ENCODE measurements at regions not wholly inside any gene's neighbourhood (a gene's known extent, or its start where the extent isn't known, plus 50 kb on each side); places are given as distances from the start of the nearest gene placed in this dataset.

- TF ChIP-seq CTCF (IDR thresholded peaks at IDR 0.05) (no peak), POLR2AphosphoS5 (IDR thresholded peaks at IDR 0.05) (no peak), EP300 (IDR thresholded peaks at IDR 0.05; ENCODE audit: low read depth) (no peak)
These were observed 119.3 kb upstream of the FOXN2 start for GRCh38 chr2:48195169-48195568.
